ENCODE measurements at regions not wholly inside any gene's neighbourhood (a gene's known extent, or its start where the extent isn't known, plus 50 kb on each side); places are given as distances from the start of the nearest gene placed in this dataset.

- no peak for DNase-seq (ENCODE audit: low spot score)
Measured at GRCh38 chr7:68434857-68435256, 1163.4 kb upstream of the AUTS2 start.

GRCh38 chr7:68438016-68438415 lies 1160.3 kb upstream of the AUTS2 start:
- DNase-seq (ENCODE audit: low spot score) = no peak

GRCh38 chr7:68438811-68439210 lies 1159.5 kb upstream of the AUTS2 start:
- DNase-seq (ENCODE audit: low spot score) = no peak

GRCh38 chr7:68439897-68440296 lies 1158.4 kb upstream of the AUTS2 start:
- DNase-seq (ENCODE audit: low spot score) = no peak

GRCh38 chr7:68440866-68441265 lies 1157.4 kb upstream of the AUTS2 start:
- no peak for DNase-seq (ENCODE audit: low spot score)

- DNase-seq (ENCODE audit: low spot score) = no peak
Measured at GRCh38 chr7:68441645-68442044, 1156.6 kb upstream of the AUTS2 start.

GRCh38 chr7:68442931-68443631 lies 1155.2 kb upstream of the AUTS2 start:
- DNase-seq (ENCODE audit: low spot score) = no peak

GRCh38 chr7:68444042-68444441 lies 1154.2 kb upstream of the AUTS2 start:
- no peak for DNase-seq (ENCODE audit: low spot score)

- no peak for DNase-seq (ENCODE audit: low spot score)
Measured at GRCh38 chr7:68444956-68445355, 1153.3 kb upstream of the AUTS2 start.

GRCh38 chr7:68446183-68446582 lies 1152.1 kb upstream of the AUTS2 start:
- no peak for DNase-seq (ENCODE audit: low spot score)

- DNase-seq (ENCODE audit: low spot score) = no peak
Measured at GRCh38 chr7:68449099-68449498, 1149.2 kb upstream of the AUTS2 start.

GRCh38 chr7:68449816-68450215 lies 1148.5 kb upstream of the AUTS2 start:
- no peak for DNase-seq (ENCODE audit: low spot score)

- no peak for DNase-seq (ENCODE audit: low spot score)
Measured at GRCh38 chr7:68454931-68455330, 1143.3 kb upstream of the AUTS2 start.

- DNase-seq (ENCODE audit: low spot score) = no peak
Measured at GRCh38 chr7:68456469-68456868, 1141.8 kb upstream of the AUTS2 start.

GRCh38 chr7:68457481-68457880 lies 1140.8 kb upstream of the AUTS2 start:
- DNase-seq (ENCODE audit: low spot score) = no peak

- no peak for DNase-seq (ENCODE audit: low spot score)
Measured at GRCh38 chr7:68458010-68458908, 1140.0 kb upstream of the AUTS2 start.

GRCh38 chr7:68461430-68461829 lies 1136.8 kb upstream of the AUTS2 start:
- DNase-seq (ENCODE audit: low spot score) = no peak

GRCh38 chr7:68470836-68471435 lies 1127.3 kb upstream of the AUTS2 start:
- DNase-seq (ENCODE audit: low spot score) = no peak

GRCh38 chr7:68472688-68473087 lies 1125.6 kb upstream of the AUTS2 start:
- DNase-seq (ENCODE audit: low spot score) = no peak

- DNase-seq (ENCODE audit: low spot score) = no peak
Measured at GRCh38 chr7:68474661-68475216, 1123.5 kb upstream of the AUTS2 start.

- DNase-seq (ENCODE audit: low spot score) = no peak
Measured at GRCh38 chr7:68476966-68477365, 1121.3 kb upstream of the AUTS2 start.

- no peak for DNase-seq (ENCODE audit: low spot score)
Measured at GRCh38 chr7:68478326-68478725, 1119.9 kb upstream of the AUTS2 start.

GRCh38 chr7:68482800-68483199 lies 1115.5 kb upstream of the AUTS2 start:
- no peak for DNase-seq (ENCODE audit: low spot score)

Data from AG08396 (cell line).